Panc1 (cell line): ENCODE measurements at regions not wholly inside any gene's neighbourhood (a gene's known extent, or its start where the extent isn't known, plus 50 kb on each side); places are given as distances from the start of the nearest gene placed in this dataset.

Source experiments
- CTCF ChIP-seq: fragments of 450-650 bp; IDR thresholded peaks from 2 replicates; pipeline ENCODE4 v1.5.1; 2017; ENCODE audit warnings: mild to moderate bottlenecking
- POLR2AphosphoS5 ChIP-seq: IDR thresholded peaks from 2 replicates; pipeline ENCODE4 v1.6.1; 2012; ENCODE audit warnings: mild to moderate bottlenecking, low read depth, low read length, moderate library complexity

GRCh38 chr5:169442913-169443784, 140.4 kb upstream of the SPDL1 start:
- no peak for TF ChIP-seq POLR2AphosphoS5
- no peak for TF ChIP-seq CTCF
